GM13976 (cell line): ENCODE measurements at regions not wholly inside any gene's neighbourhood (a gene's known extent, or its start where the extent isn't known, plus 50 kb on each side); places are given as distances from the start of the nearest gene placed in this dataset.

Experiments used
- DNase-seq: peaks from one replicate; pipeline ENCODE4 v3.0.0; 2012; ENCODE audit warnings: low spot score
- in situ Hi-C: fragments of 300-500 bp; cut with MboI; formaldehyde crosslinking; loops from one replicate; pipeline ENCODE4 v1.12.0; 2022; ENCODE audit warnings: low sequenced_read_pairs, mixed read lengths, inconsistent platforms; ENCODE audit not compliant: unreplicated experiment
- TF ChIP-seq, protein P1 (sequence below): IDR thresholded peaks from 2 replicates; pipeline ENCODE4 v1.5.1; 2012; ENCODE audit warnings: borderline replicate concordance, mild to moderate bottlenecking; ENCODE audit not compliant: insufficient read depth; ENCODE audit errors: extremely low read depth, missing control alignments, control extremely low read depth

- TF ChIP-seq, protein P1, sequence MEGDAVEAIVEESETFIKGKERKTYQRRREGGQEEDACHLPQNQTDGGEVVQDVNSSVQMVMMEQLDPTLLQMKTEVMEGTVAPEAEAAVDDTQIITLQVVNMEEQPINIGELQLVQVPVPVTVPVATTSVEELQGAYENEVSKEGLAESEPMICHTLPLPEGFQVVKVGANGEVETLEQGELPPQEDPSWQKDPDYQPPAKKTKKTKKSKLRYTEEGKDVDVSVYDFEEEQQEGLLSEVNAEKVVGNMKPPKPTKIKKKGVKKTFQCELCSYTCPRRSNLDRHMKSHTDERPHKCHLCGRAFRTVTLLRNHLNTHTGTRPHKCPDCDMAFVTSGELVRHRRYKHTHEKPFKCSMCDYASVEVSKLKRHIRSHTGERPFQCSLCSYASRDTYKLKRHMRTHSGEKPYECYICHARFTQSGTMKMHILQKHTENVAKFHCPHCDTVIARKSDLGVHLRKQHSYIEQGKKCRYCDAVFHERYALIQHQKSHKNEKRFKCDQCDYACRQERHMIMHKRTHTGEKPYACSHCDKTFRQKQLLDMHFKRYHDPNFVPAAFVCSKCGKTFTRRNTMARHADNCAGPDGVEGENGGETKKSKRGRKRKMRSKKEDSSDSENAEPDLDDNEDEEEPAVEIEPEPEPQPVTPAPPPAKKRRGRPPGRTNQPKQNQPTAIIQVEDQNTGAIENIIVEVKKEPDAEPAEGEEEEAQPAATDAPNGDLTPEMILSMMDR: no peak
- in situ Hi-C loops: no loop called here
Observed at GRCh38 chr11:79957702-79958101, 516.9 kb upstream of the TENM4 start.

DNA sequence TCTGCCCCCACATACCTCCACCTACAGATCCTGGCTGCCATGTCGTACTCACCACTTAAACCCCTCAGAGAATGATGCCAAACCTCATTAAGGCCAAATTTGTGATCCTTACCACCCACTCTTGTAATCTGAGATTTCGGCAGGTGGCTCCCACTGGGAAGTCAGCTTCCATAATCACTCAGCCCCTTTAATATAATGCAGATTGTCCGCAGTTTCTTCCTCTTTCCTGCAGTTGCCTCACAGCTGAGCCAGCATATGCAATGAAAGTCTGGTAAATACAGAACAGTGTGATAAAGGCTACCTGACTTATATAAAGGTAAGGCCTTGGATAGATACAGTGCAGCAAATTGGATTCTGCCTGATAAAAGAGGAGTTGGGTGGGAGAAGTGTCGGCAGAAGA is 515.2 kb upstream of the TENM4 start:
- in situ Hi-C loops: no loop called here
- no peak for DNase-seq
- TF ChIP-seq, protein P1: no peak

More at GRCh38 chr11:79957702-79958101, 516.9 kb upstream of the TENM4 start:
- DNase-seq: no peak

DNA sequence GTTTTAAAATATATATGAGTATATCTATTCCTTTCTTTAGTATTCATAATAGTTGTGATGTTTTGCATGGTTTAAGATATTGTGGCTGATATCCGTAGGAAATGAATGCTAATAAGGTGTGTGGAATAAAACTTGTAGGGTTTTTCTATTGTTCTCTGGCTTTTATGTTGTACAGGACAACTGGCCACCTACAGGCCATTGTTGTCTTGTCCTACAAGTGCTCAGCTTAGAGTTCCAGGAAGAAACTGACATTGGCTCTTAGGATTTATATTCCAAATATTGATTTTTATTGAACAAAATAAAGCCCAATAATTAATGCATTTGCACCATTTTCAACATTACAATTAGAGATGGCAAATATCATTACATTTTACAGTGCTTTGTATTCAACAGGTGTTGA is 512.8 kb upstream of the TENM4 start:
- in situ Hi-C loops: no loop called here
- DNase-seq: no peak
- TF ChIP-seq, protein P1: no peak

- no peak for DNase-seq
- in situ Hi-C loops: no loop called here
- TF ChIP-seq, protein P1: no peak
Observed at GRCh38 chr11:79950741-79951140, 509.9 kb upstream of the TENM4 start.

DNA sequence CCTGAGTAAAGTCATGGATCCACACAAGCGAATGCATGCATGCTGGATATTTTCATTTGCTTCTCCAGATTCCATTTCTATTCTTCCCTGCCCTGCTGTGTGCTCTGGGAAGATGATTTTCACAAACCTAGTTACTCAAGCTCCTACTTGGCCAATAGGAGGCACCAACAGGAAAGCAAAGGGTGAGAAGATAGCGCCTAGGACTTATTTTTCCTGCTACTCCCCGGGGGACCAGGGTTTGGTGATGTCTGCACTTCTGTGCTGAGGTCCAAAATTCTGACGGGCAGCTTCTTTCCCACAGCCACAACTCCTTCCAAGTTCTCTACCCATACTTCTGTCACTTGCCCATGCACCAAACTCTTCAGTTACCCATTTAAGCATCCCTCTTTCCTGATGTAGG is 509.3 kb upstream of the TENM4 start:
- no peak for DNase-seq
- TF ChIP-seq, protein P1: no peak
- in situ Hi-C loops: no loop called here

DNA sequence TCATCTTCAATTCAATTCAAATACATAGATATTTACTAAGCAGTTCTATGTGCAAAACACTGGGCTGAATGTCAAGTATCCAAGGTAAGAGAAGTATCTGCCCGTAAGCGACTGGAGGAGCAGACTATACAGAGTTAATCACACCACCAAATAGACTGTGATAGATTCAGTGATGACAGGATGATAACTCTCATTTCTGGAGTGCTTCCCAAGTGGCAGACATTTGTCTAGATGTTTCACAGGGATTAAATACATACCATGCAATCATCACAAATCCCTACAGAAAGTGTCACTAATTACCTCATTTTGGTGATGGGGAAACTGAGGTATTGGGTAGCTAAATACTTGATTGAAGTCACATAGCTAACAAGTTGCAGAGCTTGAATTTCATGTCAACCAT is 508.7 kb upstream of the TENM4 start:
- TF ChIP-seq, protein P1: no peak
- no peak for DNase-seq
- in situ Hi-C loops: no loop called here

- TF ChIP-seq, protein P1: no peak
- no peak for DNase-seq
- in situ Hi-C loops: no loop called here
Observed at GRCh38 chr11:79942646-79943045, 501.8 kb upstream of the TENM4 start.
